Mesendoderm (in vitro differentiated cells): ENCODE measurements at regions not wholly inside any gene's neighbourhood (a gene's known extent, or its start where the extent isn't known, plus 50 kb on each side); places are given as distances from the start of the nearest gene placed in this dataset.
"Not testable (repeated sequence)": the region's sequence is repeated elsewhere in the genome, so short reads cannot be mapped to it uniquely, and the experiment has no call there.

Source experiments
- DNase-seq: peaks from one replicate; pipeline ENCODE4 v3.0.0; 2013
- H2AK5ac ChIP-seq: 2 replicates; pipeline ENCODE4 v1.6.1; 2013; ENCODE audit warnings: low read length, inconsistent platforms
- H2BK120ac ChIP-seq: 2 replicates; pipeline ENCODE4 v1.6.1; 2013; ENCODE audit warnings: low read depth, mild to moderate bottlenecking, low read length, moderate library complexity, mixed read lengths
- H2BK15ac ChIP-seq: replicated peaks from 2 replicates; pipeline ENCODE4 v1.6.1; 2013; ENCODE audit warnings: low read depth, mild to moderate bottlenecking, moderate library complexity
- H2BK5ac ChIP-seq: 2 replicates; pipeline ENCODE4 v1.6.1; 2013; ENCODE audit warnings: low read length, inconsistent platforms
- H3K18ac ChIP-seq: 2 replicates; pipeline ENCODE4 v1.6.1; 2013; ENCODE audit warnings: mild to moderate bottlenecking, low read length, mixed read lengths
- H3K23ac ChIP-seq: one replicate; pipeline ENCODE4 v1.6.1; 2013; ENCODE audit warnings: low read length
- H3K27ac ChIP-seq: 2 replicates; pipeline ENCODE4 v1.5.1; 2013; ENCODE audit warnings: low read depth, mild to moderate bottlenecking, inconsistent platforms, low read length, moderate library complexity
- H3K27me3 ChIP-seq: 2 replicates; pipeline ENCODE4 v1.6.1; 2013; ENCODE audit warnings: low read length, control low read depth, mild to moderate bottlenecking, inconsistent platforms; ENCODE audit not compliant: insufficient read depth, poor library complexity
- H3K36me3 ChIP-seq: 2 replicates; pipeline ENCODE4 v1.6.1; 2013; ENCODE audit warnings: low read length, inconsistent platforms; ENCODE audit not compliant: control insufficient read depth, insufficient read depth
- H3K4ac ChIP-seq: one replicate; pipeline ENCODE4 v1.6.1; 2013; ENCODE audit warnings: low read depth, mild to moderate bottlenecking, low read length, moderate library complexity
- H3K4me1 ChIP-seq: 2 replicates; pipeline ENCODE4 v1.6.1; 2013; ENCODE audit warnings: low read depth, low read length, inconsistent platforms; ENCODE audit not compliant: control insufficient read depth
- H3K4me2 ChIP-seq: 2 replicates; pipeline ENCODE4 v1.6.1; 2013; ENCODE audit warnings: low read length
- H3K4me3 ChIP-seq: 2 replicates; pipeline ENCODE4 v1.5.1; 2013; ENCODE audit warnings: mild to moderate bottlenecking, low read length
- H3K56ac ChIP-seq: one replicate; pipeline ENCODE4 v1.6.1; 2013; ENCODE audit warnings: low read length
- H3K79me1 ChIP-seq: 2 replicates; pipeline ENCODE4 v1.6.1; 2013; ENCODE audit warnings: low read length, inconsistent platforms
- H3K79me2 ChIP-seq: 2 replicates; pipeline ENCODE4 v1.6.1; 2013; ENCODE audit warnings: mild to moderate bottlenecking, low read length; ENCODE audit not compliant: control insufficient read depth, insufficient read depth
- H3K9ac ChIP-seq: 2 replicates; pipeline ENCODE4 v1.6.1; 2013; ENCODE audit warnings: low read length, inconsistent platforms
- H4K5ac ChIP-seq: one replicate; pipeline ENCODE4 v1.6.1; 2013; ENCODE audit warnings: low read length
- H4K8ac ChIP-seq: one replicate; pipeline ENCODE4 v1.6.1; 2013; ENCODE audit warnings: low read depth, mild to moderate bottlenecking, control low read depth, low read length, moderate library complexity
- WGBS: extraction: QIAGEN DNeasy Blood & Tissue Kit; methylation state at CpG from one replicate; pipeline ENCODE4 v1.1.7; 2013; ENCODE audit warnings: low lambda C conversion rate, missing lambda C conversion rate; ENCODE audit not compliant: insufficient coverage; ENCODE audit errors: extremely low coverage; 5-methylcytosine and 5-hydroxymethylcytosine counted together

DNA sequence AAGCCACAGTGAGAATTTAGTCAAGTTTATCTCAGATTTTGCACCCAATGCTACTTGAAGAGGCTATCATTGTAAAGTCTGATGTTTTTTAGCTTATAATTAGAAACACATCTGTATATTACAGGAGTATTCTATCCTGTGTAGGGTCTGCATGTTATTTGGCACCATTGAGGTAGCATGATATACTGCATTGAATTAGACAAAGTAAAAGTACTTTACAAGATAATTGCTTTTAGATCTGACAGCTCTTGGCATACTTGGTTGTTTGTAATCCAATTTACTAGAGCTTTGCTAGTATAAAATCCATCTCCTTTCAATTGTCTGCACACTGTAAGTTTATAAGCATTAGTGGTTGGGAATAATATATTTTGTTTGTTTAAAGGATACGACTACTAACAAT, 714.3 kb downstream of the ANKRD7 start:
- Histone ChIP-seq H3K79me2 (no peaks in the 10 kb centered on the region), H3K4me2 (no peak overlapping the region), H3K27ac (no peak overlapping the region), H3K18ac (no peak overlapping the region), H3K4me3 (no peak overlapping the region), H4K8ac (no peak overlapping the region), H3K56ac (no peak overlapping the region), H3K4ac (no peak overlapping the region), H3K27me3 (no peaks in the 10 kb centered on the region), H2BK120ac (no peak overlapping the region), H2BK15ac (no peak overlapping the region), H3K23ac (no peak overlapping the region), H3K4me1 (no peaks in the 10 kb centered on the region), H2BK5ac (no peak overlapping the region), H3K9ac (no peak overlapping the region), H4K5ac (no peak overlapping the region), H2AK5ac (no peak overlapping the region), H3K79me1 (no peaks in the 10 kb centered on the region), H3K36me3 (no peaks in the 10 kb centered on the region)
- DNase-seq: no peak
- no CpG with 5 or more reads among the region's 1 CpG for WGBS

DNA sequence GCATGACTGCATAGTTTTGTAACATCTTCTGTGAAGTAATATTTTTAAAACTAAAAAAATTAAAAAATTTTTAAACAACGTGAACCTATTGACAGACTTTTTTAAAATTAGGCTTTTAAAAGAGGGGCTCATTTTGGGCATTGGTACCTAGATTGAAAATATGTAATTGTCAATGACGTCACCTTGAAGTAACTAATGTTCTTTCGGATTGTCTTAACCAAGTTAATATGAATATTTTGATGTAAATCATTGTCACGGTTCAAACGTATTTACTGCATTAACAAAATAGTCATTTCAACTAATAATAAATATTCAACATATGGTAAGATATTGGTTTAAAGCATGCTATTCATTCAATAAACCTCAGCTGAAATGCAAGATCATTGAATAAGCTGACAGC, 719.8 kb downstream of the ANKRD7 start:
- no peaks in the 10 kb centered on the region for H3K27me3 ChIP-seq
- no peak overlapping the region for H3K27ac ChIP-seq
- no peaks in the 10 kb centered on the region for H3K79me1 ChIP-seq
- H2BK15ac ChIP-seq: no peak overlapping the region
- H3K4me3 ChIP-seq: no peak overlapping the region
- no peak overlapping the region for H4K8ac ChIP-seq
- no peak overlapping the region for H3K4me2 ChIP-seq
- no peak overlapping the region for H3K18ac ChIP-seq
- no peaks in the 10 kb centered on the region for H3K79me2 ChIP-seq
- no peak overlapping the region for H3K23ac ChIP-seq
- no peaks in the 10 kb centered on the region for H3K36me3 ChIP-seq
- no peak overlapping the region for H2BK5ac ChIP-seq
- H3K56ac ChIP-seq: no peak overlapping the region
- no CpG with 5 or more reads among the region's 5 CpGs for WGBS
- H3K4ac ChIP-seq: no peak overlapping the region
- H3K9ac ChIP-seq: no peak overlapping the region
- no peaks in the 10 kb centered on the region for H3K4me1 ChIP-seq
- H2AK5ac ChIP-seq: no peak overlapping the region
- H2BK120ac ChIP-seq: no peak overlapping the region
- H4K5ac ChIP-seq: no peak overlapping the region
- no peak for DNase-seq

DNA sequence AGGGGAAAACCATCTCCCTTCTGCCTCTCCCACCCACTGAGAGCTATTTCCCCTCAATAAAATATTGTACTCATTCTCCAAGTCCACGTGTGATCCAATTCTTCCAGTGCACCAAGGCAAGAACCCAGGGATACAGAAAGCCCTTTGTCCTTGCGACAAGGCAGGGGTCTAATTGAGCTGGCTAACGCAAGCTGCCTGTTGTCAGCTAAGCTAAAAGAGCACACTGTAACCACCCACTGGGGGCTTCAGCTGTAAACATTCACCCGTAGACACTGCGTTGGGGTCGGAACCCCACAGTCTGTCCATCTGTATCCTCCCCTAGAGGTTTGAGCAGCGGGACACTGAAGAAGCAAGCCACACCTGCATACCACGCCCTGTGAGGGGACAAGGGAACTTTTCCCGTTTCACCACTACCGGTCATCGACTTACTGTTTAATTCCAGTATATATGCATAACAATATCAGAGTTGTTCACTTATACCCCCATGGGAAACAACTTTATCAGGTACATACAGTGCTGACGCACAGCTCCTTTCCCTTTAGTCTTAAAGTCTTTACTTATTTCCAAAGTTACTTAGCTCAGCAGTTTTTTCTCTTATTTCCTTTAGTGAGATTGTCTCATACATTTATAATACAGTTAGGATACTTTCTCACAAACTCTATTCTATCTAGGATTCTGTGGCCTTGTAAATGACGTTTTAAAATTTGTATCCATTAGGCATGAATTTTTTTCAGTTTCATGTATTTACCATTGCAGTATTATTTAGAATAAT, 721.6 kb downstream of the ANKRD7 start:
- Histone ChIP-seq H2BK15ac (no peak overlapping the region), H3K27me3 (no peaks in the 10 kb centered on the region), H3K4me1 (no peaks in the 10 kb centered on the region), H3K27ac (no peak overlapping the region), H4K5ac (no peak overlapping the region), H3K79me1 (no peaks in the 10 kb centered on the region), H3K4ac (no peak overlapping the region), H4K8ac (no peak overlapping the region), H2BK120ac (no peak overlapping the region), H3K4me3 (no peak overlapping the region), H3K23ac (no peak overlapping the region), H2AK5ac (no peak overlapping the region), H3K79me2 (no peaks in the 10 kb centered on the region), H3K56ac (no peak overlapping the region), H3K9ac (no peak overlapping the region), H3K36me3 (no peaks in the 10 kb centered on the region), H2BK5ac (no peak overlapping the region), H3K18ac (no peak overlapping the region), H3K4me2 (no peak overlapping the region)
- WGBS: no CpG with 5 or more reads among the region's 13 CpGs
- no peak for DNase-seq

DNA sequence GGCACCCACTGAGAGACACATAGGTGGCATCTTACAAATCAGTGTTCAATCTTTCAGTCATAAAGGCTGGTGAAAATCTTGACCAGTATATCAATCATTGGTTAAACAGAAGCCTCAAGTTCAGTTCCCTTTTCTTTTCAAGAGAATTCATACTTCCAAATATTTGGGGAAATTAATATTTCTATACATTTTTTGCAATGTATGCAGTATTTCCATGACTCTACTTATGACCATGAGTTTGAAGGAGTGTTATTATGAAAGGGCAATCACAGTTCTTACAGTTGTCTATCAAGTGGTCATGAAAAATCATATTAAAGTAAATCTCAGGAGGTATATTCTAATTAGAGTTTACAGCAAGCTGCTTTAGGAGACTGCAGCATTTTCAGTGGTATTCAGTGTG, 724.0 kb downstream of the ANKRD7 start:
- Histone ChIP-seq H2BK5ac (no peak overlapping the region), H3K79me2 (no peaks in the 10 kb centered on the region)

DNA sequence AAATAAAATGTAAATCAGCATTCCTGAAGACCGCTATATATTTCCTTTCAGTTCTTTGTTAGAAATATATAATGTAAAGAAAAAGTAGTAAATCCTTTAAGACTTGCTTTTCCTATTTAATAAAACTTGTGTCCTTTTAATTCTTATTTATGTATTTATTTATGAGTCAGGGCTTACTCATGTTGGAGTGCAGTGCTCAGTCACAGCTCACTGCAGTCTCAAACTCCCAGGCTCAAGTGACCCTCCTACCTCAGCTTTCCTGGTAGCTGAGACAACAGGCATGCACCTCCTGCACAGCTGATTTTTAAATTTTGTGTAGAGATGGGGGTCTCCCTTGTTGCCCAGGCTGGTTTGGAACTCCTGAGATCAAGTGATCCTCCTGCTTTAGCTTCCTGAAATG, 724.5 kb downstream of the ANKRD7 start:
- Histone ChIP-seq H4K8ac (no peak overlapping the region), H2BK120ac (no peak overlapping the region), H4K5ac (no peak overlapping the region), H3K27me3 (no peaks in the 10 kb centered on the region), H3K4me1 (no peaks in the 10 kb centered on the region), H2AK5ac (no peak overlapping the region), H3K79me2 (no peaks in the 10 kb centered on the region), H3K9ac (no peak overlapping the region), H3K4me3 (no peak overlapping the region), H3K18ac (no peak overlapping the region), H3K56ac (no peak overlapping the region), H2BK15ac (no peak overlapping the region), H3K4ac (no peak overlapping the region), H3K23ac (no peak overlapping the region), H3K36me3 (no peaks in the 10 kb centered on the region), H3K4me2 (no peak overlapping the region), H2BK5ac (no peak overlapping the region), H3K27ac (no peak overlapping the region), H3K79me1 (no peaks in the 10 kb centered on the region)
- no peak for DNase-seq
- no CpG with 5 or more reads among the region's 1 CpG for WGBS

More for the DNA sequence above, 724.0 kb downstream of the ANKRD7 start:
- H4K8ac ChIP-seq: no peak overlapping the region
- no peak overlapping the region for H3K23ac ChIP-seq
- H3K4ac ChIP-seq: no peak overlapping the region
- no peaks in the 10 kb centered on the region for H3K27me3 ChIP-seq
- no peaks in the 10 kb centered on the region for H3K4me1 ChIP-seq
- no peak overlapping the region for H3K18ac ChIP-seq
- no peak overlapping the region for H3K4me2 ChIP-seq
- no peak overlapping the region for H3K4me3 ChIP-seq
- no peak overlapping the region for H3K9ac ChIP-seq
- H2BK120ac ChIP-seq: no peak overlapping the region
- no peaks in the 10 kb centered on the region for H3K79me1 ChIP-seq
- DNase-seq: no peak
- H2BK15ac ChIP-seq: no peak overlapping the region
- H3K56ac ChIP-seq: no peak overlapping the region
- H3K27ac ChIP-seq: no peak overlapping the region
- H2AK5ac ChIP-seq: no peak overlapping the region
- no peaks in the 10 kb centered on the region for H3K36me3 ChIP-seq
- H4K5ac ChIP-seq: no peak overlapping the region

DNA sequence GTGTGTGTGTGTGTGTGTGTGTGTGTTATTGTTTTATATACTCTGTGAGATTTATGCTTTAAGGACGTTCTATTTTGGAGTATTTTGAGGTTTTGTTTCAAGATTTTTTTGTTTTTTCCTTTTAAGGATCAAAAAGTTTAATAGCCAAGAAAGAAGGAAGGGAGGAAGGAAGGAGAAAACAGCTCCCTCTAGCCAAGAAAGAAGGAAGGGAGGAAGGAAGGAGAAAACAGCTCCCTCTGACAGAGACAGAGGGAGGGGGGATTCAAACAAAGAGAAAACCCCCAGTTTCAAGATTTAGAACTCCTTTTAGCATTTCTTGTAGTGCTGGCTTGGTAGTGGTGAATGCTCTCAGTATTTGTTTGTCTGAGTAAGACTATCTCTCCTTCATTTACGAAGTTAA, 731.8 kb downstream of the ANKRD7 start:
- not testable (repeated sequence) for H3K4ac ChIP-seq, H2BK120ac ChIP-seq, H2BK5ac ChIP-seq, H3K27ac ChIP-seq, DNase-seq, H3K36me3 ChIP-seq, H4K8ac ChIP-seq, H3K4me2 ChIP-seq, H3K18ac ChIP-seq, H3K79me1 ChIP-seq, H3K4me3 ChIP-seq, H4K5ac ChIP-seq, H3K9ac ChIP-seq, H3K79me2 ChIP-seq, H3K27me3 ChIP-seq, H3K4me1 ChIP-seq, H3K56ac ChIP-seq, H2BK15ac ChIP-seq, H3K23ac ChIP-seq, H2AK5ac ChIP-seq
- no CpG with 5 or more reads among the region's 2 CpGs for WGBS
